HCT116 (cell line): ENCODE measurements at regions not wholly inside any gene's neighbourhood (a gene's known extent, or its start where the extent isn't known, plus 50 kb on each side); places are given as distances from the start of the nearest gene placed in this dataset.

Experiments used
- ATAC-seq: fragments of 200-7000 bp; cut with Tn5 transposase; 2 replicates; pipeline ENCODE4 v1.9.1; 2020; ENCODE audit warnings: mild to moderate bottlenecking, moderate library complexity
- BruUV-seq: library from RNA; stranded (reverse); fragments of 400-500 nt; replicated peaks from 2 replicates; lab custom pipeline; 2021; lab: Mats Ljungman, UMichigan
- CTCF ChIA-PET: fragments of 300-600 bp; sonication (Branson Sonifier 250); formaldehyde crosslinking; loops from one replicate; lab custom pipeline; 2021; ENCODE audit warnings: antibody characterized with exemption; lab: Charles Lee
- POLR2A ChIA-PET: fragments of 300-600, 350-600 bp; sonication (Branson Sonifier 250); formaldehyde crosslinking; loops from one replicate; lab custom pipeline; 2021; ENCODE audit warnings: antibody characterized with exemption; lab: Charles Lee
- RAD21 ChIA-PET, 2 experiments: fragments of 300-600 bp; sonication (Branson Sonifier 250); formaldehyde crosslinking; loops; one replicate each; lab custom pipeline; 2023; ENCODE audit warnings: low total read pairs in 2 of 2; ENCODE audit not compliant: uncharacterized antibody in 2 of 2, unreplicated experiment in 2 of 2, low non-redundant PET in 1 of 2; lab: Charles Lee
- DNase-seq: peaks from one replicate; pipeline ENCODE4 v3.0.0-alpha.2; 2010; ENCODE audit warnings: low read depth, low spot score
- H2AFZ ChIP-seq: fragments of 200-600 bp; shearing (Covaris generic), sonication (generic); 2 replicates; pipeline ENCODE4 v1.6.1; 2017; ENCODE audit warnings: low read depth, mixed run types, mixed read lengths, antibody characterized with exemption, low read length; ENCODE audit not compliant: poor library complexity, severe bottlenecking
- H3K27ac ChIP-seq: 2 replicates; pipeline ENCODE4 v1.5.1; 2012; ENCODE audit warnings: low read depth, low read length
- H3K27me3 ChIP-seq: fragments of 200-600 bp; sonication (generic); 2 replicates; pipeline ENCODE4 v1.6.1; 2016; ENCODE audit warnings: mixed run types, low read length, mixed read lengths; ENCODE audit not compliant: insufficient read depth
- H3K36me3 ChIP-seq, 2 experiments: fragments of 200-500 bp in 1 of 2; fragments of 200-600 bp in 1 of 2; sonication (Bioruptor generic) in 1 of 2; sonication (generic) in 1 of 2; 2 replicates each; pipeline versions ENCODE4 v1.5.1 to v1.6.1; 2014 to 2016; ENCODE audit warnings: low read length in 2 of 2, inconsistent platforms in 1 of 2, mixed read lengths in 1 of 2, mixed run types in 1 of 2; ENCODE audit not compliant: insufficient read depth in 2 of 2, control insufficient read depth in 1 of 2
- H3K4me1 ChIP-seq, 2 experiments: fragments of 200-600 bp in 1 of 2; sonication (generic) in 1 of 2; 2 replicates each; pipeline versions ENCODE4 v1.5.1 to v1.6.1; 2012 to 2017; ENCODE audit warnings: low read length in 2 of 2, inconsistent platforms in 1 of 2, mild to moderate bottlenecking in 1 of 2, mixed read lengths in 1 of 2, mixed run types in 1 of 2, moderate library complexity in 1 of 2; ENCODE audit not compliant: insufficient read depth in 2 of 2, control insufficient read depth in 1 of 2
- H3K4me2 ChIP-seq: fragments of 200-600 bp; sonication (generic); 2 replicates; pipeline ENCODE4 v1.6.1; 2017; ENCODE audit warnings: mixed run types, low read length, mixed read lengths
- H3K4me3 ChIP-seq, 2 experiments: fragments of 200-600 bp in 1 of 2; sonication (generic) in 1 of 2; replicated peaks in 1 of 2; 2 replicates each; pipeline ENCODE4 v1.5.1; 2011 to 2016; ENCODE audit warnings: low read length in 2 of 2, control low read depth in 1 of 2, low read depth in 1 of 2, mild to moderate bottlenecking in 1 of 2, mixed read lengths in 1 of 2, mixed run types in 1 of 2
- H3K79me2 ChIP-seq: fragments of 200-600 bp; sonication (generic); 2 replicates; pipeline ENCODE4 v1.6.1; 2017; ENCODE audit warnings: mild to moderate bottlenecking, mixed run types, low read length, moderate library complexity, mixed read lengths; ENCODE audit not compliant: insufficient read depth
- H3K9ac ChIP-seq: fragments of 200-600 bp; sonication (generic); 2 replicates; pipeline ENCODE4 v1.6.1; 2016; ENCODE audit warnings: low read length, mixed read lengths
- H3K9me2 ChIP-seq: fragments of 200-600 bp; sonication (generic), shearing (Covaris generic); 2 replicates; pipeline ENCODE4 v1.6.1; 2017; ENCODE audit warnings: mixed run types, mild to moderate bottlenecking, moderate library complexity; ENCODE audit not compliant: insufficient read depth
- H3K9me3 ChIP-seq, 2 experiments: fragments of 200-500 bp in 1 of 2; fragments of 200-600 bp in 1 of 2; sonication (Bioruptor generic) in 1 of 2; sonication (generic) in 1 of 2; 2 replicates each; pipeline ENCODE4 v1.6.1; 2014 to 2017; ENCODE audit warnings: low read length in 2 of 2, mixed read lengths in 2 of 2, inconsistent platforms in 1 of 2, low read depth in 1 of 2, mild to moderate bottlenecking in 1 of 2, mixed run types in 1 of 2, moderate library complexity in 1 of 2; ENCODE audit not compliant: control insufficient read depth in 1 of 2, insufficient read depth in 1 of 2
- H4K20me1 ChIP-seq: fragments of 200-600 bp; sonication (generic), shearing (Covaris generic); 2 replicates; pipeline ENCODE4 v1.6.1; 2017; ENCODE audit warnings: mixed run types, mild to moderate bottlenecking, moderate library complexity; ENCODE audit not compliant: insufficient read depth
- CBX3 ChIP-seq: IDR thresholded peaks from 2 replicates; pipeline ENCODE4 v1.6.1; 2012; ENCODE audit warnings: low read depth
- EGR1 ChIP-seq: IDR thresholded peaks from 2 replicates; pipeline ENCODE4 v1.6.1; 2012; ENCODE audit warnings: low read depth
- EZH2 ChIP-seq: fragments of 200-600 bp; sonication (generic); IDR thresholded peaks from 2 replicates; pipeline ENCODE4 v1.6.1; 2017; ENCODE audit warnings: antibody characterized with exemption, mixed run types
- EZH2phosphoT487 ChIP-seq: fragments of 200-600 bp; IDR thresholded peaks from 2 replicates; pipeline ENCODE4 v1.6.1; 2018; ENCODE audit warnings: antibody characterized with exemption, borderline replicate concordance
- FOSL1 ChIP-seq: IDR thresholded peaks from 2 replicates; pipeline ENCODE4 v1.6.1; 2012; ENCODE audit warnings: low read depth
- RAD21 ChIP-seq: IDR thresholded peaks from 2 replicates; pipeline ENCODE4 v1.6.1; 2012; ENCODE audit warnings: low read depth, mild to moderate bottlenecking
- SP1 ChIP-seq: IDR thresholded peaks from 2 replicates; pipeline ENCODE4 v1.6.1; 2012; ENCODE audit warnings: low read depth
- ZNF274 ChIP-seq: fragments of 200-500 bp; sonication (Bioruptor generic); IDR thresholded peaks from 2 replicates; pipeline ENCODE4 v1.6.1; 2014; ENCODE audit warnings: mild to moderate bottlenecking, low read depth, low read length, inconsistent platforms
- intact Hi-C: fragments of 100-400 bp; cut with micrococcal nuclease; formaldehyde crosslinking; loops from 2 replicates; pipeline ENCODE4 v1.10.0; 2022
- TF ChIP-seq, protein P1 (sequence below): IDR thresholded peaks from 2 replicates; pipeline ENCODE4 v1.6.1; 2012
- TF ChIP-seq, protein P2 (sequence below), 3 experiments: fragments of 200-600 bp in 1 of 3; sonication (generic) in 1 of 3; IDR thresholded peaks in 2 of 3; conservative IDR thresholded peaks in 1 of 3; 2 replicates each; pipeline ENCODE4 v1.5.1; 2012 to 2017; ENCODE audit warnings: low read depth in 2 of 3, low read length in 2 of 3, antibody characterized with exemption in 1 of 3, borderline replicate concordance in 1 of 3, control low read depth in 1 of 3, mild to moderate bottlenecking in 1 of 3, mixed read lengths in 1 of 3, mixed run types in 1 of 3, moderate library complexity in 1 of 3; ENCODE audit not compliant: insufficient read depth in 1 of 3

- Histone ChIP-seq H3K36me3 (no peaks in the 10 kb centered on the region), H3K4me1 (no peaks in the 10 kb centered on the region), H2AFZ (no peak overlapping the region), H3K9ac (no peak overlapping the region), H3K4me3 (no peak overlapping the region), H3K27me3 (no peaks in the 10 kb centered on the region), H3K27ac (no peak overlapping the region), H3K4me2 (no peak overlapping the region), H4K20me1 (no peaks in the 10 kb centered on the region), H3K79me2 (no peaks in the 10 kb centered on the region), H3K9me2 (no peaks in the 10 kb centered on the region), H3K9me3 (peaks cover 3 to 19% of the 10 kb centered on the region in 2 experiments; a peak in 3 of 4 replicates)
- DNase-seq (no peak), ATAC-seq (no peak)
- CTCF ChIA-PET = no interaction called here
- RAD21 ChIA-PET = no interaction called here
- POLR2A ChIA-PET = no interaction called here
- BruUV-seq = no TSS peak
- TF ChIP-seq SP1 (no peak), CBX3 (no peak)
- TF ChIP-seq, protein P1, sequence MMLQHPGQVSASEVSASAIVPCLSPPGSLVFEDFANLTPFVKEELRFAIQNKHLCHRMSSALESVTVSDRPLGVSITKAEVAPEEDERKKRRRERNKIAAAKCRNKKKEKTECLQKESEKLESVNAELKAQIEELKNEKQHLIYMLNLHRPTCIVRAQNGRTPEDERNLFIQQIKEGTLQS = no peak
- intact Hi-C loops = no loop called here
Measured at GRCh38 chr3:84538597-84538996, 420.2 kb upstream of the CADM2 start.

- no peak for ATAC-seq
- H3K4me1 ChIP-seq = no peaks in the 10 kb centered on the region
- CTCF ChIA-PET = no interaction called here
- no peaks in the 10 kb centered on the region for H3K27me3 ChIP-seq
- no peak overlapping the region for H3K27ac ChIP-seq
- H3K9me2 ChIP-seq = no peaks in the 10 kb centered on the region
- H4K20me1 ChIP-seq = no peaks in the 10 kb centered on the region
- peaks cover 5 to 22% of the 10 kb centered on the region in 2 experiments; a peak in 2 of 4 replicates for H3K9me3 ChIP-seq
- no peak overlapping the region for H3K4me2 ChIP-seq
- TF ChIP-seq EZH2 (no peak), ZNF274 (no peak), RAD21 (no peak), EZH2phosphoT487 (no peak), EGR1 (no peak), CBX3 (no peak), FOSL1 (no peak)
- TF ChIP-seq, protein P2, sequence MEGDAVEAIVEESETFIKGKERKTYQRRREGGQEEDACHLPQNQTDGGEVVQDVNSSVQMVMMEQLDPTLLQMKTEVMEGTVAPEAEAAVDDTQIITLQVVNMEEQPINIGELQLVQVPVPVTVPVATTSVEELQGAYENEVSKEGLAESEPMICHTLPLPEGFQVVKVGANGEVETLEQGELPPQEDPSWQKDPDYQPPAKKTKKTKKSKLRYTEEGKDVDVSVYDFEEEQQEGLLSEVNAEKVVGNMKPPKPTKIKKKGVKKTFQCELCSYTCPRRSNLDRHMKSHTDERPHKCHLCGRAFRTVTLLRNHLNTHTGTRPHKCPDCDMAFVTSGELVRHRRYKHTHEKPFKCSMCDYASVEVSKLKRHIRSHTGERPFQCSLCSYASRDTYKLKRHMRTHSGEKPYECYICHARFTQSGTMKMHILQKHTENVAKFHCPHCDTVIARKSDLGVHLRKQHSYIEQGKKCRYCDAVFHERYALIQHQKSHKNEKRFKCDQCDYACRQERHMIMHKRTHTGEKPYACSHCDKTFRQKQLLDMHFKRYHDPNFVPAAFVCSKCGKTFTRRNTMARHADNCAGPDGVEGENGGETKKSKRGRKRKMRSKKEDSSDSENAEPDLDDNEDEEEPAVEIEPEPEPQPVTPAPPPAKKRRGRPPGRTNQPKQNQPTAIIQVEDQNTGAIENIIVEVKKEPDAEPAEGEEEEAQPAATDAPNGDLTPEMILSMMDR (IDR thresholded peaks at IDR 0.05 in 2 of 3, conservative IDR thresholded peaks at IDR 0.05 in 1 of 3; ENCODE audit: borderline replicate concordance in 1 of 3, insufficient read depth in 1 of 3, low read depth in 2 of 3, low read length in 2 of 3) = no peak
- H3K9ac ChIP-seq = no peak overlapping the region
- no peaks in the 10 kb centered on the region for H3K36me3 ChIP-seq
- intact Hi-C loops = no loop called here
- H3K79me2 ChIP-seq = no peaks in the 10 kb centered on the region
- no peak for DNase-seq
- POLR2A ChIA-PET = no interaction called here
- H2AFZ ChIP-seq = no peak overlapping the region
- no TSS peak for BruUV-seq
- no peak overlapping the region for H3K4me3 ChIP-seq
- RAD21 ChIA-PET = no interaction called here
Measured at GRCh38 chr3:84547207-84547606, 411.6 kb upstream of the CADM2 start.
